GM19193 (cell line): ENCODE measurements at regions not wholly inside any gene's neighbourhood (a gene's known extent, or its start where the extent isn't known, plus 50 kb on each side); places are given as distances from the start of the nearest gene placed in this dataset.

ENCODE experiments used
- POLR2A ChIP-seq: IDR thresholded peaks from 4 replicates; pipeline ENCODE4 v1.6.1; 2011; ENCODE audit not compliant: insufficient read depth, insufficient read length; ENCODE audit errors: extremely low read depth

- no peak for TF ChIP-seq POLR2A
These were observed 260.0 kb upstream of the CRY1 start for GRCh38 chr12:107353312-107353711.

GRCh38 chr12:107355004-107355565, 261.7 kb upstream of the CRY1 start:
- no peak for TF ChIP-seq POLR2A

- TF ChIP-seq POLR2A: no peak
These were observed 262.3 kb upstream of the CRY1 start for GRCh38 chr12:107355612-107356011.

GRCh38 chr12:107356266-107356936, 263.1 kb upstream of the CRY1 start:
- no peak for TF ChIP-seq POLR2A

- TF ChIP-seq POLR2A: no peak
These were observed 263.6 kb upstream of the CRY1 start for GRCh38 chr12:107356937-107357295.

GRCh38 chr12:107359382-107359781, 266.0 kb upstream of the CRY1 start:
- TF ChIP-seq POLR2A: no peak

GRCh38 chr12:107360033-107360432, 266.7 kb upstream of the CRY1 start:
- no peak for TF ChIP-seq POLR2A

- TF ChIP-seq POLR2A: no peak
These were observed 267.1 kb upstream of the CRY1 start for GRCh38 chr12:107360482-107360881.

GRCh38 chr12:107361970-107362369, 268.6 kb upstream of the CRY1 start:
- no peak for TF ChIP-seq POLR2A

- TF ChIP-seq POLR2A: no peak
These were observed 269.6 kb upstream of the CRY1 start for GRCh38 chr12:107362960-107363359.

GRCh38 chr12:107364875-107365518, 271.6 kb upstream of the CRY1 start:
- TF ChIP-seq POLR2A: no peak

GRCh38 chr12:107365703-107366102, 272.4 kb upstream of the CRY1 start:
- TF ChIP-seq POLR2A: no peak

- TF ChIP-seq POLR2A: no peak
These were observed 273.0 kb upstream of the CRY1 start for GRCh38 chr12:107366322-107366721.

GRCh38 chr12:107368586-107368985, 275.2 kb upstream of the CRY1 start:
- TF ChIP-seq POLR2A: no peak

GRCh38 chr12:107369006-107369405, 275.7 kb upstream of the CRY1 start:
- no peak for TF ChIP-seq POLR2A

GRCh38 chr12:107369679-107370078, 276.3 kb upstream of the CRY1 start:
- TF ChIP-seq POLR2A: no peak
